ENCODE measurements at regions not wholly inside any gene's neighbourhood (a gene's known extent, or its start where the extent isn't known, plus 50 kb on each side); places are given as distances from the start of the nearest gene placed in this dataset.

DNA sequence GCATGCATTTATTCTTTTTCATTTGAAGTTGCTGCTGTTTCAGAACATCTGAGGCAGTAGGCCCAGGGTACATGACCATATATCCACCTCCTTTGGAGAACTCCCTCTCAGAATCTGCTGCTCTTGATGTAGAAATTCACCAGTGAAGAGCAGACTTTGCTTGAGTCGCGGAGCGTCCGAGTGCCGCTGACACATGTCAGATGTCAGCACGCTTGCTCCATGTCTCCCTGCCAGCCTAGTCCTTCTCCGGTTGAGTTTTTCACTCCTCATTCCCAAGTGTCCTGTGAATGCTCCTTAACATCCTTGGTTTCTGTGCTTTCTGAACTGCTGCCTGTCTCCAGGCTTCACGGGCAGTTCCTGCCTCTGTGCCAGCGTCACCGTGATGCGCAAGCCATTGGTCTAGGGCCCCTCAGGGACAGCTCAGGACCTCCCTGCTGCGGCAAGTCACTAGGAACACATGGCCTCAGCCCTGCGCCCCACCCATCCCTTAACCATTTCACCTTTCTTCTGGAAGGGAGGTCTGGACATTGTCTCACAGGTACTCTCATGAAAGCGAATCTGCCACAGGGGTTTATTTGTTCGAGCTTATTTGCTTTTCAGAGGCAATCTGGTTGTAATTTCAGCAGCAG is 93.1 kb upstream of the RBPJ start:
- Histone ChIP-seq H3K79me2 (ENCODE audit: control insufficient read depth, insufficient read depth, low read length) (no peaks in the 10 kb centered on the region), H3K9ac (ENCODE audit: low read length) (no peak overlapping the region), H3K4me2 (replicated peaks; ENCODE audit: low read depth, low read length, poor library complexity, severe bottlenecking) (no peak overlapping the region), H3K27me3 (replicated peaks in 1 of 4; ENCODE audit: control extremely low read depth in 1 of 4, control insufficient read depth in 3 of 4, insufficient read depth in 4 of 4, low read length in 3 of 4) (no peaks in the 10 kb centered on the region), H3K36me3 (replicated peaks in 1 of 2; ENCODE audit: control extremely low read depth in 1 of 2, control insufficient read depth in 1 of 2, extremely low read depth in 1 of 2, insufficient read depth in 2 of 2, low read length in 1 of 2) (no peaks in the 10 kb centered on the region), H3K4me1 (ENCODE audit: control insufficient read depth in 2 of 2, insufficient read depth in 2 of 2, low read length in 2 of 2) (no peaks in the 10 kb centered on the region), H2AFZ (ENCODE audit: insufficient read depth, low read depth, low read length, poor library complexity, severe bottlenecking) (no peak overlapping the region), H4K20me1 (ENCODE audit: control insufficient read depth, insufficient read depth, low read length, poor library complexity, severe bottlenecking) (no peaks in the 10 kb centered on the region), H3K4me3 (ENCODE audit: control extremely low read depth in 1 of 5, extremely low read depth in 1 of 5, insufficient read depth in 1 of 5, low read depth in 2 of 5, low read length in 4 of 5) (no peak overlapping the region), H3K9me3 (ENCODE audit: control extremely low read depth in 1 of 3, control insufficient read depth in 2 of 3, insufficient read depth in 1 of 3, low read length in 2 of 3) (no peaks in the 10 kb centered on the region), H3K27ac (ENCODE audit: low read length in 2 of 2) (no peak overlapping the region)
- WGBS (ENCODE audit: insufficient coverage), result 95% methylated on average over 15 of the region's 15 CpGs
- peaks cover 9% of the 10 kb centered on the region for H3K27me3 Mint-ChIP-seq
- ChIA-PET POLR2A (no interaction called here), CTCF (no interaction called here)
- DNase-seq, result no peak
- no peaks in the 10 kb centered on the region for H3K9me3 Mint-ChIP-seq (ENCODE audit: insufficient read depth)
- TF ChIP-seq EZH2 (IDR thresholded peaks at IDR 0.05; ENCODE audit: borderline replicate concordance, insufficient read depth, low read depth, low read length, poor library complexity, severe bottlenecking) (no peak), CTCF (IDR thresholded peaks at IDR 0.05) (no peak)
- no peak for ATAC-seq (ENCODE audit: low read depth)
- no peak overlapping the region for H3K27ac Mint-ChIP-seq
- H3K4me1 Mint-ChIP-seq, result no peaks in the 10 kb centered on the region
- no peak overlapping the region for H3K4me3 Mint-ChIP-seq
- intact Hi-C loops (cut with micrococcal nuclease), result no loop called here

GRCh38 chr4:26228883-26229282 is 91.9 kb upstream of the RBPJ start:
- WGBS (ENCODE audit: insufficient coverage), result 92% methylated on average over 2 of the region's 2 CpGs
- CTCF ChIA-PET, result no interaction called here
- H3K4me3 Mint-ChIP-seq, result no peak overlapping the region

More at GRCh38 chr4:26228883-26229282, 91.9 kb upstream of the RBPJ start:
- POLR2A ChIA-PET, result no interaction called here
- peaks cover 0 to 2% (median 0%) of the 10 kb centered on the region in 4 experiments for H3K27me3 ChIP-seq (replicated peaks in 1 of 4; ENCODE audit: control extremely low read depth in 1 of 4, control insufficient read depth in 3 of 4, insufficient read depth in 4 of 4, low read length in 3 of 4)
- no peak for TF ChIP-seq EZH2 (IDR thresholded peaks at IDR 0.05; ENCODE audit: borderline replicate concordance, insufficient read depth, low read depth, low read length, poor library complexity, severe bottlenecking)
- no peak for TF ChIP-seq CTCF (IDR thresholded peaks at IDR 0.05)
- Mint-ChIP-seq H3K27me3 (peaks cover 9% of the 10 kb centered on the region), H3K27ac (no peak overlapping the region), H3K9me3 (ENCODE audit: insufficient read depth) (no peaks in the 10 kb centered on the region), H3K4me1 (no peaks in the 10 kb centered on the region)
- H3K4me1 ChIP-seq (ENCODE audit: control insufficient read depth in 2 of 2, insufficient read depth in 2 of 2, low read length in 2 of 2), result no peaks in the 10 kb centered on the region
- no peak overlapping the region for H3K9ac ChIP-seq (ENCODE audit: low read length)
- ATAC-seq (ENCODE audit: low read depth), result no peak
- no peak overlapping the region for H3K4me3 ChIP-seq (ENCODE audit: control extremely low read depth in 1 of 5, extremely low read depth in 1 of 5, insufficient read depth in 1 of 5, low read depth in 2 of 5, low read length in 4 of 5)
- intact Hi-C loops (cut with micrococcal nuclease), result no loop called here
- no peak overlapping the region for H3K4me2 ChIP-seq (replicated peaks; ENCODE audit: low read depth, low read length, poor library complexity, severe bottlenecking)
- no peaks in the 10 kb centered on the region for H3K36me3 ChIP-seq (replicated peaks in 1 of 2; ENCODE audit: control extremely low read depth in 1 of 2, control insufficient read depth in 1 of 2, extremely low read depth in 1 of 2, insufficient read depth in 2 of 2, low read length in 1 of 2)
- no peak overlapping the region for H3K27ac ChIP-seq (ENCODE audit: low read length in 2 of 2)
- H3K79me2 ChIP-seq (ENCODE audit: control insufficient read depth, insufficient read depth, low read length), result no peaks in the 10 kb centered on the region
- H4K20me1 ChIP-seq (ENCODE audit: control insufficient read depth, insufficient read depth, low read length, poor library complexity, severe bottlenecking), result no peaks in the 10 kb centered on the region
- H3K9me3 ChIP-seq (ENCODE audit: control extremely low read depth in 1 of 3, control insufficient read depth in 2 of 3, insufficient read depth in 1 of 3, low read length in 2 of 3), result no peaks in the 10 kb centered on the region
- DNase-seq, result no peak
- no peak overlapping the region for H2AFZ ChIP-seq (ENCODE audit: insufficient read depth, low read depth, low read length, poor library complexity, severe bottlenecking)
